ENCODE measurements at regions not wholly inside any gene's neighbourhood (a gene's known extent, or its start where the extent isn't known, plus 50 kb on each side); places are given as distances from the start of the nearest gene placed in this dataset.

- no peak for TF ChIP-seq CTCF (IDR thresholded peaks at IDR 0.05; ENCODE audit: borderline replicate concordance, extremely low read depth, low read length, poor library complexity, severe bottlenecking)
- no peak for TF ChIP-seq EZH2 (IDR thresholded peaks at IDR 0.05; ENCODE audit: borderline replicate concordance, low read depth, low read length, severe bottlenecking)
Observed at GRCh38 chr17:36840796-36841195, 96.5 kb upstream of the LHX1 start.

All from DND-41 (cell line).